Transverse colon (tissue), 4 donors: ENCODE measurements at regions not wholly inside any gene's neighbourhood (a gene's known extent, or its start where the extent isn't known, plus 50 kb on each side); places are given as distances from the start of the nearest gene placed in this dataset.

Experiments
- DNase-seq: peaks from one replicate; pipeline ENCODE4 v3.0.0-alpha.2; 2019
- H3K27ac ChIP-seq, 4 donors: fragments of 200-600 bp; sonication (generic); 2 replicates each; pipeline ENCODE4 v1.5.1; 2016 to 2018; ENCODE audit warnings: inconsistent platforms in 4 of 4
- H3K27me3 ChIP-seq: fragments of 200-600 bp; sonication (generic); 2 replicates; pipeline ENCODE4 v1.5.1; 2017; ENCODE audit warnings: inconsistent platforms
- H3K36me3 ChIP-seq, 4 donors: fragments of 200-600 bp; sonication (generic); 2 replicates each; pipeline ENCODE4 v1.5.1; 2017 to 2019; ENCODE audit warnings: inconsistent platforms in 4 of 4
- H3K4me1 ChIP-seq, 4 donors: fragments of 200-600 bp; sonication (generic); 2 replicates each; pipeline ENCODE4 v1.5.1; 2017 to 2020; ENCODE audit warnings: inconsistent platforms in 4 of 4
- H3K4me3 ChIP-seq, 4 donors: fragments of 200-600 bp; sonication (generic); 1 replicate in 1 of 4; 2 replicates in 3 of 4; pipeline versions ENCODE4 v1.5.1 to v1.6.1; 2017 to 2019; ENCODE audit warnings: inconsistent platforms in 4 of 4
- H3K9me3 ChIP-seq, 2 donors: fragments of 200-600 bp; sonication (generic); 2 replicates each; pipeline ENCODE4 v1.5.1; 2017 to 2019; ENCODE audit warnings: inconsistent platforms in 2 of 2
- EP300 ChIP-seq: sonication (generic); formaldehyde crosslinking; IDR thresholded peaks from one replicate; pipeline ENCODE4 v1.6.1; 2017; ENCODE audit warnings: antibody characterized with exemption, low read depth
- POLR2A ChIP-seq: fragments of 450-650 bp; IDR thresholded peaks from one replicate; pipeline ENCODE4 v1.6.1; 2016; ENCODE audit warnings: antibody characterized with exemption, mild to moderate bottlenecking, moderate library complexity
- POLR2AphosphoS5 ChIP-seq, 3 donors: sonication (generic); formaldehyde crosslinking; IDR thresholded peaks; one replicate each; pipeline ENCODE4 v1.6.1; 2016; ENCODE audit warnings: antibody characterized with exemption in 3 of 3
- WGBS, 2 donors: methylation state at CpG; one replicate each; pipeline ENCODE4 v1.1.5; 2018; ENCODE audit warnings: low coverage in 1 of 2; 5-methylcytosine and 5-hydroxymethylcytosine counted together
- in situ Hi-C, 4 donors: fragments of 200-750 bp; cut with MboI; loops; one replicate each; pipeline versions ENCODE4 v1.15.0 to v1.15.1; 2017; ENCODE audit warnings: low sequenced_read_pairs in 3 of 4, low pct_ligation_motif_present in 1 of 4, low pct_unique_long_range_greater_than_20kb in 1 of 4
- intact Hi-C: fragments of 100-400 bp; cut with DNase I; formaldehyde crosslinking; loops from one replicate; pipeline ENCODE4 v1.15.1; 2023; ENCODE audit warnings: low total_unique reads
- TF ChIP-seq, protein P1 (sequence below), 5 experiments: fragments of 200-600 bp in 3 of 5; fragments of 450-650 bp in 2 of 5; sonication (generic) in 3 of 5; IDR thresholded peaks; 1 replicate in 2 of 5; 2 replicates in 3 of 5; pipeline ENCODE4 v1.5.1; 2016 to 2017; ENCODE audit warnings: antibody characterized with exemption in 5 of 5, inconsistent platforms in 3 of 5, mild to moderate bottlenecking in 2 of 5, moderate library complexity in 1 of 5

DNA sequence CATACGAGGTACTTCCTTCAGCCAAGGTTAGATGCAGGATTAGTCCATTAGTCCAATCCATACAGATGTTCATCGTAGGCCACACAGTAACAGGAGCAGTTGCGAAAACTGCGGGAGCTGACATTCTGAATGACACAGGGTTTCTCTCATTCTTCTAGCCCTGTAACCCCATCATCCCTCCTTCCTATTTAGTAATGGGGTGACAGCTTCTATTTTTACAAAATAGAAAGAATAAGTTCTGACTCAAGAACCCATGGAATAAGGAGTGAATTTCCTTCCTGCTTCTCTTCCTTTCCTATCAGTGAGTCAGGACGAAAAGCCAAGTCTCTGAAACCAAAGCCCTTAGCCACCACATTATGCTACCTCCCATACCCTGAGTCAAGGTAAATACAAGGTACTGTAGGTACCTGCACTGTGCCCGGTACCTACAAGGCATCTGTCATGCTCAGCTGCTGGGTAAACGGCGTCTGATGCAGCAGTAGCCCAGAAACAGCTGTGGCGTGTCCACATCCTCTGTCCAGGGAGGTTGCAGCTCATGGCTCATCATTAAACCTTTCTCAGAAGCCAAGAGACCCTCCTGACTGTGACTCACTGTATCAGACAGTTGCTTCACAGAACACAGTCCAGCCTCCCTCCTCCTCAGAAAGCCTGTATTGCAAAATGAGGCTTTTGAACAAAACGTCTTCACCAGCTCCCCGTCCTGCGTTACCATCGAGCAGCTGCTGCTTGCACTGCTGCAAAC lies 84.2 kb downstream of the ESM1 start:
- TF ChIP-seq, protein P1, sequence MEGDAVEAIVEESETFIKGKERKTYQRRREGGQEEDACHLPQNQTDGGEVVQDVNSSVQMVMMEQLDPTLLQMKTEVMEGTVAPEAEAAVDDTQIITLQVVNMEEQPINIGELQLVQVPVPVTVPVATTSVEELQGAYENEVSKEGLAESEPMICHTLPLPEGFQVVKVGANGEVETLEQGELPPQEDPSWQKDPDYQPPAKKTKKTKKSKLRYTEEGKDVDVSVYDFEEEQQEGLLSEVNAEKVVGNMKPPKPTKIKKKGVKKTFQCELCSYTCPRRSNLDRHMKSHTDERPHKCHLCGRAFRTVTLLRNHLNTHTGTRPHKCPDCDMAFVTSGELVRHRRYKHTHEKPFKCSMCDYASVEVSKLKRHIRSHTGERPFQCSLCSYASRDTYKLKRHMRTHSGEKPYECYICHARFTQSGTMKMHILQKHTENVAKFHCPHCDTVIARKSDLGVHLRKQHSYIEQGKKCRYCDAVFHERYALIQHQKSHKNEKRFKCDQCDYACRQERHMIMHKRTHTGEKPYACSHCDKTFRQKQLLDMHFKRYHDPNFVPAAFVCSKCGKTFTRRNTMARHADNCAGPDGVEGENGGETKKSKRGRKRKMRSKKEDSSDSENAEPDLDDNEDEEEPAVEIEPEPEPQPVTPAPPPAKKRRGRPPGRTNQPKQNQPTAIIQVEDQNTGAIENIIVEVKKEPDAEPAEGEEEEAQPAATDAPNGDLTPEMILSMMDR (IDR thresholded peaks at IDR 0.05) = no peak
- TF ChIP-seq POLR2A (no peak), EP300 (no peak), POLR2AphosphoS5 (IDR thresholded peaks at IDR 0.05) (peak; percentile 33 to 62 (median 45))
- DNase-seq = peak; percentile 21
- no peak overlapping the region for H3K4me3 ChIP-seq
- H3K9me3 ChIP-seq = no peaks in the 10 kb centered on the region
- WGBS, 2 donors = 68 to 86% methylated on average over 5 to 13 of the region's 13 CpGs
- H3K27me3 ChIP-seq = peaks cover 4% of the 10 kb centered on the region
- in situ Hi-C loops = loop anchor here in 2 of 4 donors (10.0 kb wide), 2 partner anchors 244 to 254 kb away; no protein-coding TSS in a partner anchor
- intact Hi-C loops = loop anchor here (10.0 kb wide), 1 partner anchor 254 kb away; no protein-coding TSS in a partner anchor
- no peaks in the 10 kb centered on the region for H3K4me1 ChIP-seq
- H3K36me3 ChIP-seq = no peaks in the 10 kb centered on the region
- peak overlapping the region; percentile 39 to 57 (median 40) for H3K27ac ChIP-seq

DNA sequence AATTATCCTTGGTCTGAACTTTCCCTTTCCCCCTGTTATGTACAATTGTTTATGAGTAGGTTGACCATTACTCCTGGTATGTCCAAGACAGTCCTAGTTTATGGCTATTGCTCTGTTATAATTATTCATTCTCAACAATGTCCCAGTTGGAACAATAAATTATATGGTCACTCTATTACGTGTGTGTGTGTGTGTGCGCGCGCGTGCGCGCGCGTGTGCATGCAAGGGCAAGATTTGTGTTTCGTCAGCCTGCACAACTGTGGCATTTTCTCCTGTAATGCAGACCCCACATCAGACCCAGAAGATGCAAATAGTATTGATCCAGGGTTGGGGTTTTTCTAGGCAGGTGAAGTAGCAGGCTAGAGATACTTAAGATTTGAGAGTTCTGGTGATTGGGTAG lies 88.4 kb downstream of the ESM1 start:
- no peaks in the 10 kb centered on the region for H3K4me1 ChIP-seq
- no peak overlapping the region for H3K27ac ChIP-seq
- H3K4me3 ChIP-seq = no peak overlapping the region
- H3K36me3 ChIP-seq = no peaks in the 10 kb centered on the region
- no peak for DNase-seq
- H3K27me3 ChIP-seq = peaks cover 4% of the 10 kb centered on the region
- no peak for TF ChIP-seq EP300
- TF ChIP-seq, protein P1 (IDR thresholded peaks at IDR 0.05) = no peak
- no peak for TF ChIP-seq POLR2A
- no peak for TF ChIP-seq POLR2AphosphoS5 (IDR thresholded peaks at IDR 0.05)
- no peaks in the 10 kb centered on the region for H3K9me3 ChIP-seq
- intact Hi-C loops = no loop called here
- in situ Hi-C loops = no loop called here
- 96% methylated on average over 10 of the region's 10 CpGs; no CpG with 5 or more reads in 1 of the 2 donors for whole genome bisulfite sequencing, 2 donors

DNA sequence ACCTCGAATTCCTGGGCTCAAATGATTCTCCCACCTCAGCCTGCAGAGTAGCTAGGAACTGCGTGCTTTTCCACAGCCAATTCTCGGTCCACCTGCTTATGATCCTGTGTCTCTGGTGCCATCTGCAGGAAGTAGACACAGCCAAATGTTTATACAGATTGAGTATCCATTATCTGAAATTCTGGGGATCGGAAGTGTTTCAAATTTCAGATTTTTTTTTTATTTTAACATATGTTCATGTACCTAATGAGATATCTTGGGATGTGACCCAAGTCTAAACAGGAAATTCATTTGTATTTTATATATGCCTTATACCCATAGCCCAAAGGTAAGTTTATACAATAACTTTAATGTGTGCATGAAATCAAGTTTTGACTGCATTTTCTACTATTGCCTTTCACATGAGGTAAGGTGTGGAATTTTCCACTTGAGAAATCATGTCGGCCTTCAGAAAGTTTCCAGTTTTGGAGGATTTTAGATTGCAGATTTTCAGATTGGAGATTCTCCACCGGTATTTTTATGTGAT lies 89.5 kb downstream of the ESM1 start:
- intact Hi-C loops (no loop called here), in situ Hi-C loops (no loop called here)
- H3K36me3 ChIP-seq = no peaks in the 10 kb centered on the region
- no peak overlapping the region for H3K27ac ChIP-seq
- H3K9me3 ChIP-seq = no peaks in the 10 kb centered on the region
- no peak overlapping the region for H3K4me3 ChIP-seq
- no peaks in the 10 kb centered on the region for H3K4me1 ChIP-seq
- WGBS, 2 donors = 37 to 75% methylated on average over 2 to 6 of the region's 6 CpGs
- H3K27me3 ChIP-seq = peaks cover 4% of the 10 kb centered on the region
- no peak for DNase-seq
- TF ChIP-seq POLR2A = no peak
- TF ChIP-seq, protein P1 (IDR thresholded peaks at IDR 0.05) = peak in 3 of 5 experiments; percentile 9 to 20 (median 19)

DNA sequence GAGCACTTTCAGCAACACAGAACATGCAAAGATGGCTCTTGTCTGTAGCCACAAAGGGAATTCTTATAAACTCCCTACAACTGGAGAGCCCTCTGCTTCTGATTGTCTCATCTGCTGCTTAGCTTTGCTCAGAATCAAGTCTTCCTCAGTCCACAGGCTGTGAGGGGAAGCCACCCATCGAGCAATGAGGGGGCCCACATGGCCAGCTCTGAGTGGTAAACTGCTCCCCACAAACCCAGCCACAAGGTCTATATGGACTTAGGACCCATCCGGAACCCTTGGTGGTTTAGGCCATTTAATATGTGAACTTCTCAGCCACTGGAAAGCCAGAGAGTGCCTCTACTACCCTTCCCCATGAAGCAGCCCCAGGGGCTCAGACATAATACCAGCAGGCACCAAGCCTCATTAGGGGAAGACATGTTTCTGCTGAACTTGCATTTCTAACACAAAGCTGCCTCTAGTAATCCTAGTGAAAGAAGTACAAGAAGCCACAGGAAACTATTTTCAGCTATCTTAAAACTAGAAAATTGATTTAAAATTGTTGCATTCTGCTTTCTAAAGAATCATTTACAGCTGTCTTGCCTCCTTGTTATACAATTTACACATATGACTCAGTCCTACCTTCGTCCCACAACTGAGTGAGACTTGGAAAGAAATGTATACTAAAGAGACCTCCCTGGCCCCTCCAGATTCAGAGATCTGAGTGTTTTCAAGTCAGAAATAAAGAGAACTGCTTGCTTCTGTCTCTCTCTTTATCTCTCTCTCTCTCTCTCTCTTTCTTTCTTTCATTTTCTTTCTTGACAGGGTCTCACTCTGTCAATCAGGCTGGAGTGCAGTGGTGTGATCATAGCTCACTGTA lies 90.2 kb downstream of the ESM1 start:
- in situ Hi-C loops = no loop called here
- H3K36me3 ChIP-seq = no peaks in the 10 kb centered on the region
- H3K27me3 ChIP-seq = peaks cover 4% of the 10 kb centered on the region
- no peaks in the 10 kb centered on the region for H3K9me3 ChIP-seq
- H3K27ac ChIP-seq = no peak overlapping the region
- TF ChIP-seq POLR2AphosphoS5 (IDR thresholded peaks at IDR 0.05) = no peak
- no peak for TF ChIP-seq POLR2A
- TF ChIP-seq, protein P1 (IDR thresholded peaks at IDR 0.05) = no peak
- no peak for TF ChIP-seq EP300
- WGBS, 2 donors = 43 to 59% methylated on average over 2 to 3 of the region's 3 CpGs
- intact Hi-C loops = no loop called here
- H3K4me1 ChIP-seq = no peaks in the 10 kb centered on the region
- H3K4me3 ChIP-seq = no peak overlapping the region
- DNase-seq = no peak
